Testis (tissue), 2 donors: ENCODE measurements at regions not wholly inside any gene's neighbourhood (a gene's known extent, or its start where the extent isn't known, plus 50 kb on each side); places are given as distances from the start of the nearest gene placed in this dataset.

Source experiments
- CTCF ChIP-seq, 3 experiments: fragments of 450-650 bp in 2 of 3; fragments of 200-600 bp in 1 of 3; sonication (generic) in 1 of 3; IDR thresholded peaks; one replicate each; pipeline ENCODE4 v1.5.1; 2016 to 2019; ENCODE audit warnings: antibody characterized with exemption in 3 of 3, mild to moderate bottlenecking in 2 of 3, moderate library complexity in 1 of 3
- POLR2A ChIP-seq: fragments of 450-650 bp; IDR thresholded peaks from one replicate; pipeline ENCODE4 v1.6.1; 2017; ENCODE audit warnings: antibody characterized with exemption, mild to moderate bottlenecking, moderate library complexity

- TF ChIP-seq POLR2A = no peak
- no peak for TF ChIP-seq CTCF (IDR thresholded peaks at IDR 0.05)
Observed at GRCh38 chr7:31413766-31414165, 73.2 kb upstream of the NEUROD6 start.
